Bone marrow (tissue), 2 donors: ENCODE measurements at regions not wholly inside any gene's neighbourhood (a gene's known extent, or its start where the extent isn't known, plus 50 kb on each side); places are given as distances from the start of the nearest gene placed in this dataset.
"Not testable (repeated sequence)": the region's sequence is repeated elsewhere in the genome, so short reads cannot be mapped to it uniquely, and the experiment has no call there.

Source experiments
- DNase-seq, 2 donors: peaks; one replicate each; lab custom pipeline; 2025; lab: John Stamatoyannopoulos, UW

DNA sequence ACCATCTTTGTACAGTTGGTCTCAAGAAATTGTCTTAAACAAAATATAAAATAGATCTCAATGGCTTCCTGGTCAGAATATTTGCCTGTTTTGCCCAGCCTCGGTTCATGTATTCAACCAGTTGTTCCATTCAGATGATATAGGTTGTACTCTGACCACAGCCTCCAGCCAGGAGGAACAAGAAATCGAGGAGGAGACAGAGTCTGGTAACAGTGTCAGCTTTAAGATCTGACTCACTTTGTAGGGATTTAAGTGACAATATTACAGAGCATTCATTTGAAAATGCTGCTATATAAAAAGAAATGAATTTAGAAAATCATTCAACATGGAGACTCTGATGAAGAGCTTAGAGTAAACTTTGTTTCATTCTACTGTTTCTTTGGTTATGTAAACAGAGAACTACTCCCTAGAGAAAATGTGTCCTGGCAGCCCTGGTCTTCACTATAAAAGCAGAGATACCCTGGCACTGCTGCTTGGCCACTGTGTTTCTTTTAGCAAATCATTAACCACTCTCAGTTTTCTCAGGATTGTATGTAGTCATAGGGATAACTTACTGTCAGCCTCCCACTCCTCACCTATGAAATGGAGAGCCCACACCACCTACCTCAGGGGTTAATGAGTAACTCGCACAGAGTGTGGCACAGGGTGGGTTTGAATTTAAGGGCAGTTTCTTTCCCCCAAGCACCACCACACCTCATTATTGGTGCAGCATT, 53.5 kb downstream of the PAGE2 start:
- DNase-seq = no peak

DNA sequence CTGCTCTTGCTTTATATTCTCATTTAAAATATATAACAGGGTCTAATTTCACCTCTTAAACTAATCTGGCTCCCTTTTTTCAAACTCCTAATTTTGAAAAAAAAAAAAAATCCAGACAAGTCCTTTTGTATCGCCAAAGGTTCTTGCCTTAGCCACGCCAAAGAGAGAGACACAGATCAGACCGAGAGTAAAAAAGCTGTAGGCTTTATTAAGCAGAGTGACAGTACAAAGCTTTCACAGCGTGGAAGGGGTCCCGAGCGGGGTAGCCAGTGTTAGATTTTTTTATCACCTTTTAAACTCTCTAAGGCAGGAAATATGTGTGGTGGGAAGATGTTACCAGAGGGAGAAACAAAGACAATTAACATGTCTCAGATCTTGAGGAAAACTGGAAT, 54.1 kb downstream of the PAGE2 start:
- no peak for DNase-seq

DNA sequence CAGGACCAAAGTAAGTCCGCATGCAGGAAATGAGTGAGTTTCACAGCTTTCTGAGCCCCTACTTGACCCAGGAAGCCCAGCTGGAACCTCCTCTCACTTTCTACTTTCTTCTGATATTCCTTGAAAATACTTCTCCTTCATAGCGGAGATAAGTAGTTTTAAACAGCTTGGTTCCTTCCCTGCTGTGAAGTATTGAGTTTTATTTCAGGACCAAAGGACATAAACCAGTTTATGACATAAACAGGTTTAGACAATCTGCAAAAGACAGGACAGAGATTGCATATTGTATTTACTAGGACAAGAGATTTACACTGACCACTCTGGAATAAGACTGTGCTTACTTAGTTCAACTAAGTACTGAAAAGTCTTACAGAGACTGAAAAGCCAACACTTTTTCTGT, 54.8 kb downstream of the PAGE2 start:
- DNase-seq = no peak

DNA sequence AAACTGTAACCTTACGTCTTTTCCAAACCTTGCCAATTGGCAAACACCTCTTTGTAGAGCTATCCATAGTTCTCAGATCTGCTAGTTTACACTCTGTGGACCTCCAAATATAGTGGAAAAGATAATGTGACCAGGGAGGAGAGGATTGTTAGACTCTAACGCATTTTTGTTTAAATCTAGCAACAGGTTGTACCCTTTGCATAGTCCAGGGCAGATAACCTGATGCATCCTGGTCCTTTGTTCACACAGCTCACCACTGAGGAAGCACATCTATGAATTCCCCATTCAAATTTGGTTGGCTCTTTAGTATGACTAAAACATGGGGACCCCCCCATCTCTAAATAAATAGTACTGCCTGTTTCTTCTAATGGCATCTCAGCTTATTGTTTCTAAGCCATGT, 55.9 kb downstream of the PAGE2 start:
- DNase-seq = no peak

DNA sequence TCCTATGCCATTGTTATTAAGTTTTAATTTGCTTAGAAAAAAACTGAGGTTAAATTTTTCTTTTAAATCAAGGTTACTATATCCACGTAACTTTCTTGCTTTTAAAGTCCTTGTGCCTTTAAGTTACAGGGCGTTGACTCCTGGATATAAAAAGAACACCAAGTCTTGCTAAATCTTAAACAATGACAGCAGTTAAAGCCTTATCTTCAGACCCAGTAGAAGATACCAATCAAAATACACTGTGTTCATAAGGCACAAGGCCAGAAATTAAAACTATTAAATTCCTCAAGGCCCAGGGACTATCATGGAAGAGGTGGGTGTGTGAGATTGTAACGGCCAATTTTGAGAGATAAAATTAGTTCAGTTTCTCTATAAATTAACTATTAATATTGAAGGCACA, 60.4 kb downstream of the PAGE2 start:
- DNase-seq = no peak

DNA sequence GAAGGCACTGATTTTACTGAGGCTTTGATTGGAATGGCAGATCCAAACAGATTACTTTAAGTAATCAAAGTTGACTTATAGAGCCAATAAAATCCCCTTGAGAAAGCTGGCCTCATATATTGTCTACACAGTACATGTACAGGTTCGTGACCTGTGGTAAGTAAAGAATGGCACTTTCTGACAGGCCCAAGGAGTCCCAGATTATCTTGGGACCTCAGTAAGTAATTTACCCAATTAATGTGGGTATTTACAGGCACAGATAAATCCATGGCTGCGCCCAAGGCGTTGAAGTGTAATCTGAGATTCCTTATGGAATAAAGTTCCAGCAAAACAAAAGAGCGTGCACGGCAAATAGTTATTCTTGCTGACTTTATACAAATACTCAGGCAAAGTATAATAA, 62.4 kb downstream of the PAGE2 start:
- DNase-seq = no peak

DNA sequence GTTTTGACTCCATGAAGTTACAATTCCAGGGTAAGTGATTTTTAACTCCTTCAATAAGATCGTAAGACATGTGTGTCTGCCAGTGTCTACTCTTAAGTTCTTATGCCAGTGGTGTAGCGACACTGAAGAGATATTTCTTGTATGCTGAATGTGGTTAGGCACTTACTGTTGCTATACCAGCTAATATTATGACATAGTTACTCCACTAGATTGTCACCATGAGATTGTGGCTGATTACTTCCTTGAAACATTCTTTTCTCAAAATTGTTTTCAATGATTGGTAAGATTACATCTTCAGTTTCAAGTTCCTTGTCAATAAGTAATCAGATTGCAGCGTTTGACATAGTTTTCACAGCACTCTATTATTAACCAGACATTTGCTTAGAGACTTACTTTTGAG, 60.6 kb upstream of the PAGE5 start:
- DNase-seq = peak in 1 of 2 donors; percentile 1

DNA sequence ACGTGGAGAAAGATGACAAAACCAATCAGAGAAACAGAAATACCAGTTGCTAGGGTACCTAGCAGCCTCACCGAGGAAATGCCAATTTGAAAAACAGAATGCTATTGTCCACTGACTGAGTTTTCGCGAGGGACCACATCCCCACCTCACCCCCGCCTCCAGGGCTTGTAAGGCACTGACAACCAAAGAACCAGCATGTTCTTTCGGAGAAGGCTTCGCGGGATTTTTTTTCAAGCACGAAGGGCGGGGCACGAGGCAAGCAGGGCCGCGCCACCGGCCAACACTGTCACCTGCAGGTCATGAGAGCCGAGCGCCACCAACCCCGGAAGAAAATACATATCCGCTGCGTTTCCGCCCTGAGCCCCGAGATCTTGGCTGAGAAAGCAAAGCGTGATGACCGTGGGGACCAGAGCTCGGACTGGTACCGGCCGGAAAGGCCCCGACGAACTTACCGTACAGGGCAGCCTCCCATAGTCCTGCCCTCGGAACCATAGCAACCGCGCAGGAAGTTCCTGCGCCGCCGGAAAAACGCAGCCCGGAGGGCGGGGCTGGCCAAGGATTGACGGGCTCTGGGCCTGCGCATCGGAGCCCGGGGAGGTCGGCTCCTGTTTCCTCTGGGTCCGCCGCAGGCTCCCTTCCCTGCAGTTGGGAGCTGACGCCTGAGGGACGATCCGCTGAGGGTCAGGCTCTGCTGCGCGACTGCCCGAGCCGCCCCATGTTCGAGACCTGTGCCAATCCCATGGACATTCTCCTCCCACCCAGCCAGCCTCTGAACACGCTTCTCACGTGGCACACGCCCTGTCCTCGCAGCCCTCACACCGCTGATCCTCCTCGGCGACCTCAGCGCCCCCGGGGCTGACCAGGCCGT, 59.2 kb upstream of the PAGE5 start:
- peak; percentile 62 to 70 for DNase-seq

DNA sequence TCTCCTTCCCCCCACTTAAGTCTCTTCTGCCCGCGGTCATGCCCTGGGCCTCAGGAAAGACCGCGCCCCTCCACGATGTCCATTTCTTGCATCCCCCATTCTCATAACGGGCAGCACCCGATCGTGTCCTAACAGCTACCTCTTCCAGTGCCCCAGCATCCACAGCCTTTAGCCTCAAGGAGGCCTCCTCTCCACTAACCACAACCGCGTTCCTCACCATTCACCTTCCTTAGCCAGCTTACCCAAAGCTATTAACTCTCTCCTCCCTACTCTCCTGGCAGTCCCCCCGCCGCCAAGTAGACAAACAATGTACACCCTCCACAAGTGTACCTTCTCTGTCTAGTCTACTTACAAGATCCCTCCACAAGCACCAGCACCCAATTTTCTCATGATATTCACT, 58.6 kb upstream of the PAGE5 start:
- DNase-seq = no peak

DNA sequence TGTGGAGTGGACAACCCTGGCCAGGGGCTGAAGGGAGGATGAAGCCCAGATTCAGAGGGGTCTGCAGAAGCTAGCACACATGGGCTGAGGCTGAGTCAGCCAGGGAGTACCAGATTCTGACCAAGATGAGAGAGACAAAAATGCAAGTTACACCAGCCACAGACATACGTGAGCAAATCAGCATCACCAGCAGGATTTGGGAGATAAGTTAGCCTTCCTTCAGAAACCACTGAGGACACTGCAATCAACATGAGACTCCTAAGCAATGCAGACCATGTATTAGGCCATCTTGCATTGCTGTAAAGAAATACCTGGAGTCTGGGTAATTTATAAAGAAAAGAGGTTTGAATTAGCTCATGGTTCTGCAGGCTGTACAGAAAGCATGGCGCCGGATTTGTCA, 57.0 kb upstream of the PAGE5 start:
- no peak for DNase-seq

DNA sequence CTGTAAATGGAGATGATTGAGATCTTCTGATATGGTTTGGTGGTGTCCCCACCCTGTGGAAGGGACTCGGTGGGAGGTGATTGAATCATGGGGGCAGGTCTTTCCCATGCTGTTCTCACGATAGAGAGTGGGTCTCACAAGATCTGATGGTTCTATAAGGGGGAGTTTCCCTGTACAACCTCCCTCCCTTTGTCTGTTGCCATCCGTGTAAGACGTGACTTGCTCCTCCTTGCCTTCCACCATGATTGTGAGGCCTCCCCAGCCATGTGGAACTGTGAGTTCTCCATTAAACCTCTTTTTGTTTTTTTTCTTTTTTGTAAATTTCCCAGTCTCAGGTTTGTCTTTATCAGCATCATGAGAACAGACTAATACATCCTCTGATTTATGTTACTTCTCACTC, 55.1 kb upstream of the PAGE5 start:
- not testable (repeated sequence) for DNase-seq

DNA sequence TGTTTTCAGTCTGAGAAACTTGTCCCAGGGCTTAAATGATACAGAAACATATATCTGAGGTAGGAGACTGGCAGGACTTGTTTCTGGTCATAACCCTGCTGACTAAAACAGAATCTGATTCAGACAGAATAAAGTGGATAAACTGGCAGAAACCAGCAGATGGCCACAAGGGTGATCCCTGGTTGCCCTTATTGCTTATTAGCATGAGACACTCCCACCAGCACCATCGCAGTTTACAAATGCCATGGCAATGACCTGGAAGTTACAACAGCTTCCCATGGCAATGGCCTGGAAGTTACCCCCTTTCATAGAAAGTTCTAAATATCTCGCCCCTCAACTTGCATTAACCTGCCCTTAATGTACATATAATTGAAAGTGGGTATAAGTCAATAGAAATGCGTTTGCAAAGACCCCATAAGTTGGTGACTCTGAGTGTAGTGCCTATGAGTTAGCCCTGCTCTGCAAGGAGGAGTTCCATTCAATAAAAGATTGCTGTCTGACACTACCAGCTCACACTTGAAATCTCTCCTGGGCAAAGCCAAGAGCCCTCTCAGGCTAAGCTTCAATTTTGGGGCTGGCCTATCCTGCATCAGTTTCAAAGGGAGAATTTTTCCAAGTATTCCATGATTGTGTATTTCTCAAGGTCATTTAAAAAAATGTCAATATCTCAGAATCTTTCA, 52.9 kb upstream of the PAGE5 start:
- no peak for DNase-seq

DNA sequence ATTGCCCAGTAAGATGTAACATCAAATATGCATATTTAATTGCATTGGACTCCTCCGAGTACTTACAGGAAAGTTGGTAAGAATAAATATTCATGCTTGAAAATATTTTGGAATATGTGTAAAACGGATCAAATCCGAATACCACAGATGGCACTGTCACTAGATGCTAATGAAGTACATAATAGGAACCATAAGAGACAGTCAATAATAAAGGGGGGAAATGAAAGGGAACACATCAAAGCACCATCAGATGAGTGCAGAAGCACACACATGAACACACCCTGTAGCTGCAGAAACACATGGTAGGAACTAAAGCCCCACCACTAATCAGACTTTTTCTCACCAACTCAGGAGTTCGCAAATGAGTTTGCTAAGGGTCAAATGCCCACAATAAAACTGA, 52.2 kb upstream of the PAGE5 start:
- DNase-seq = no peak

DNA sequence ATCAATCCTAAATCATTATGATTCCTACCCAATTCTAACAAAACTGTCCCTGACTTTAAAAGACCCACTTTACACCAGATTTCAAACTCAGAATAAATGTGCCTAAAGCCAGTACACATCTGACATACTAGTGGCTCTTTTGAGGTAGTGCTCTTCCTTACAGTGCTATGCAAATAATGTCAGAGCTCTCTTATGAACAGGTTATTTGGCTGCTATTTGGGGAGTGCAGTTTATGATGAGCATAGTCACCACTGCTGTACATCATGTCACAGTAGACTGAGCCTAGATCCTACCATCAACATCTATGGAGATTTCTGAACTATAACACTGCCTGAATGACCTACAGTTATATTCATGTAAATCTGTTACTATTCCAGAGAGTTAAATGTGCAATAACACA, 50.4 kb upstream of the PAGE5 start:
- no peak for DNase-seq
